ENCODE measurements at regions not wholly inside any gene's neighbourhood (a gene's known extent, or its start where the extent isn't known, plus 50 kb on each side); places are given as distances from the start of the nearest gene placed in this dataset.

- TF ChIP-seq CTCF (conservative IDR thresholded peaks at IDR 0.05 in 1 of 2, IDR thresholded peaks at IDR 0.05 in 1 of 2; ENCODE audit: extremely low read depth in 1 of 2, insufficient read depth in 1 of 2, low read depth in 1 of 2, low read length in 2 of 2), result no peak
- TF ChIP-seq EZH2 (IDR thresholded peaks at IDR 0.05; ENCODE audit: borderline replicate concordance, low read length), result no peak
Observed at GRCh38 chr4:17068891-17069290, 170.4 kb upstream of the LDB2 start.

Measured in mammary epithelial cell (primary cell).